MV-4-11 (cell line): ENCODE measurements at regions not wholly inside any gene's neighbourhood (a gene's known extent, or its start where the extent isn't known, plus 50 kb on each side); places are given as distances from the start of the nearest gene placed in this dataset.
"Not testable (repeated sequence)": the region's sequence is repeated elsewhere in the genome, so short reads cannot be mapped to it uniquely, and the experiment has no call there.

Experiments used
- DNase-seq: peaks from one replicate; lab custom pipeline; 2025; lab: John Stamatoyannopoulos, UW

- DNase-seq, result not testable (repeated sequence)
These were observed 590.0 kb upstream of the ID4 start for GRCh38 chr6:19247181-19247580.

DNA sequence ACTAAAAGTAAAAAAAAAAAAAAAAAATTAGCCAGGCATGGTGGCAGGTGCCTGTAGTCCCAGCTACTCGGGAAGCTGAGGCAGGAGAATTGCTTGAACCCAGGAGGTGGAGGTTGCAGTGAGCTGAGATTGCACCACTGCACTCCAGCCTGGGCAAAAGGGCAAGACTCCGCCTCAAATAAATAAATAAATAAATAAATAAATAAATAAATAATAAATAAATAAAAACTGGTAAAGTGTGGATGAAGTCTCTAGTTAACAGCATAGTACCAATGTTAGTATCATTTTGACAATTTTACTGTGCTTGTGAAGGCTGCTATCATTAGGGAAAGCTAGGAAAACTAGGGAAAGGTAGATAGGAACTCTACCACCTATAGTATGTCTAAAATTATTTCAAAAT, 581.0 kb upstream of the ID4 start:
- not testable (repeated sequence) for DNase-seq

DNA sequence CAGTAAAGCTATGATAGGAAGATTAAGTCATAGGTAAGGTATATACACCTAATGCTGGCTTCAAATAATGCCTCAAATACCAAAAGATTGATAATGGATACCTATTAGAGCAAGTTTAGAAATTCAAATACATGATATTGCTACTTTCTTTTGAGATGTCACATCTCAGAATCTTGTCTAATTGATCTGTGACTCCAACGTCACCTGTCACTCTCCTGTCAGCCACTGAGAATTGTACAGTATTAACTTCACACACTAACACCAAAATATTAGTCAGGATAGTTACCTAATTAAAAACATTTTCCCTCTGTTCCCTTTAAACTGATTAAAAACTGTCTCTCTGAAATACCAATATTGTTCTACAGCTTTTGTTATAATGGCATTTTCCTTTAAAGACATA, 575.5 kb upstream of the ID4 start:
- no peak for DNase-seq

- no peak for DNase-seq
These were observed 569.1 kb upstream of the ID4 start for GRCh38 chr6:19268117-19268516.

- no peak for DNase-seq
These were observed 568.5 kb upstream of the ID4 start for GRCh38 chr6:19268718-19269117.

- no peak for DNase-seq
These were observed 567.8 kb upstream of the ID4 start for GRCh38 chr6:19269341-19269898.

DNA sequence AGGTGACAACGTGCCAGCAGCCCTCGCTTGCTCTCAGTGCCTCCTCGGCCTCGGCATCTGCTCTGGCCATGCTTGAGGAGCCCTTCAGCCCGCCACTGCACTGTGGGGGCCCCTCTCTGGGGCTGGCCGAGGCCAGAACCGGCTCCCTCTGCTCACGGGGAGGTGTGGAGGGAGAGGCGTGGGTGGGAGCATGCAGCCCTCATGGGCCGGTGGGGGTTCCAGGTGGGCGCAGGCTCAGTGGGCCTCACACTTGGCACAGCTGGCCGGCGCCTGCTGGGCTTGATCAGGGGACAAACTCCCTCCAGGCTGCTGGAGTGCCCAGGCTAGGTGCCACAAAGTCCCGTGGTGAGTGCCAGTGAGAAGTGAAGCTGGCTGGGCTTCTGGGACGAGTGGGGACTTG, 566.6 kb upstream of the ID4 start:
- no peak for DNase-seq

DNA sequence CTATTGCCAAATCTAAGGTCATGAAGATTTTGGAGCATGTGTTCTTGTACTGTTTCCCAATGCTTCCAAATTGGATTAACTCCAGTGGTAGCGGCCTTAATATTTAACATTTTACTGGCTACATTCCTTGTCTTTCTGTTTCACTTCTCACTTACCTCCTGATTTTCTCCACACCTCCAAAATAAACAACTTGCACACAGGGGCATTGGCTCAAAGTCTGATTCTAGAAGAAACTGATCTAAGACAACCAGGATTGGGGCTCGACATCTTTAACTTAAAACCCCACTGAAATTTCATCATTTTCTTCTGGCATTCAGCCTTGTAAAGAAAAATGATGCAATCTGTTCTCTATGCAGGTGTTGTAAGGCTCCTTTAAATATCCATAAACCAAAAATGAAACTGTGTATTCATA, 557.9 kb upstream of the ID4 start:
- no peak for DNase-seq

- DNase-seq, result no peak
These were observed 549.2 kb upstream of the ID4 start for GRCh38 chr6:19287928-19288327.

DNA sequence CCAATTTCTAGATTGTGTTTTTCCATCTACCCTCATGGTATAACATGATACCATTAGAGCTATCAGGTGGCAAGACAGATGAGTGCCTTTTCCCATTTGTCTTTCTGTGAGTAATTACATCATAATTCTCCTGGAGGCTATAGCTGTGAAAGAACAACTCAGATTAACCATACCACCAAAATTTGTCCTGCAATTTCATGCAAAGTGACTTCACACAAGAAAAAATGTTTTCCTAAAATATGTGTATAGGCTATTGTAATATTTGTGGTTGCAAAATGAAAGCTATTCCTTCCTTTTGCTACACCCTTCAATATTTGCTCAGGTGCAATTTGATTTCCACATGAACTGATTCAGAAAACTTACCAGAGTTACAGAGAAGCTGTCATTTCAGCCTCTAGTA, 547.7 kb upstream of the ID4 start:
- no peak for DNase-seq

DNA sequence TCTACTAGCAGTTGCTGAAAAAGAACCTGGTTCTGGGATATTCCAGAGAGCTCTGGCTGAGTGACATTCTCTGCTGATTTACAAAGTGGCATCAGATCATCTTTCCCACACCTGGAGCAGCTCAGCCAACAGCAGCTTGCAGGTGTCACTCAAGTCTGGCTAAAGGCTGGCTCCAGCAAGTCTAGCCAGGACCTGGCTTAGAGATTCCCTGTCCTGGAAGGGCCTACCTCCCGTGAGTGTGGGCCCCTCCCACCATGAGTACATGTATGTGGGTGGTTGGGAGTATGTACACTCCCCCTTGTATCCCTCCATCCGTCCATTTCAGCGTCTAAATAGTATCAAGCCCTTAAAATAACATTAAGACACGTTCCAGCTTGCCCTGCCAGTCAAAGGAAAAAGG, 539.3 kb upstream of the ID4 start:
- DNase-seq, result no peak

DNA sequence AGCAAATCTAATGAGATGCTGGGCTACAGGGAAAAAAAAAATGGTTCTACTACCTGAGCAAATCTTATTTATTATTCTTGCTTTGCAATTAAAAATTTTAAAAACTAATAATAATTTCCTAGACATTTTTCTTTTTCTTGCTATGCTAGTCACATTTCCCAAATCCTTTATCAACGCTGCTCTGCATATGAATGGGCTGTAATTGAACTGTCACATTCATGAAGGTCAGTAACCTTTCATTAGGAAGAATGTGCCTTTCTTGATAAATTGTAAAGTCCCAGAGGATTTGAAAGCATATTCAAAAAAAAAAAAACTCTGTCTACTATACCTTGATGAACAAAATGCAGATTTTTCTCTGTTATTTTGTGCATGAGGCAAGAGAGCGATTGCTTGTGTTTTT, 538.7 kb upstream of the ID4 start:
- no peak for DNase-seq

DNA sequence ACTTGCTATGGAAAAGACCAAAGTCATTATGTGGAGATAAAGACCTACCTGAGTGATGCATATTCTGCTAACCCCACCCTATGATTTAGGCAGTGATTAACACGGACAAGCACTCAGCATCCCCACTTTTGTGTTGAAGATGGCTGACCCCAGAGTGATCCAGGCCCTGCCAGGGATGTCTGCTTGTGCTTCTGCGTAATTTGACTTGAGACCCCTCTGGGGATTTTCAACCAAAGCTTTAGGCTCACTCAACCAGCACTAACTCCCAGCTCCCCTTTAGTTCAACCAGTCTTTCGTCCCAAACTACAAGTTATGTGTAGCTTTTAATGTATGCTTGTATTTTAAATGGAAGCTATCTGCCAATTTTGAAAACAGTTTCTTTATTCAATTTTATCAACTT, 538.0 kb upstream of the ID4 start:
- DNase-seq, result no peak

GRCh38 chr6:19301980-19302379, 535.2 kb upstream of the ID4 start:
- no peak for DNase-seq

DNA sequence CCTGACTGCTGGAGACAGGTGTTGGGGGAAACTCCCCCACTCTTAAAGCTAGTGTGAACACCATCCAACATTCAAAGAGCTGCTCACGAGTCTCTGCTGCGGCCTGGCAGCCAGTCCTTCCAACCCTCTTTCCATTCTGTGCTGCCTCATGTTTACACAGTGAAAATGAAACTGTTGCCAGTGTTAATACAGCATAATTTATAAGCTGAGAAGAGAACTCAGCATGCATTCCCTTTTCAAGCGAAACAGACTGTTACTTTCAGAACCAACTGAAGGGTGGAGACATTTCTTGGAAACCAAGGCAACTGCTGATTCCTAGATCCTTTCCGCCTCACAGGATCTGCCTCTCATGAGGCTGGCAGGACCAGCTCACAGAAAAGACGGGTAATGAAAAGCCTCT, 533.8 kb upstream of the ID4 start:
- no peak for DNase-seq

DNA sequence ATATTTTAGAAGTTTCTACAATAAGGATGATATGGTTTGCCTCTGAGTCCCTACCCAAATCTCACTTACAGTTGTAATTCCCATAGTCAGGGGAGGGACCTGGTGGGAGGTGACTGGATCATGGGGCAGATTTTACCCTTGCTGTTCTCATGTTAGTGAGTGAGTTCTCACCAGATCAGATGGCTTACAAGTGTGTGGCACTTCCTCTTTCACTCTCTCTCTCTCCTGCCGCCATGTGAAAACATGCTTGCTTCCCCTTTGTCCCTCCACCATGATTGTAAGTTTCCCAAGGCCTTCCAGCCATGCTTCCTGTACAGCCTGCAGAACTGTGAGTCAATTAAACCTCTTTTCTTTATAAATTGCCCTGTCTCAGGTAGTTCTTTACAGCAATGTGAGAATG, 527.5 kb upstream of the ID4 start:
- peak; percentile 80 for DNase-seq

DNA sequence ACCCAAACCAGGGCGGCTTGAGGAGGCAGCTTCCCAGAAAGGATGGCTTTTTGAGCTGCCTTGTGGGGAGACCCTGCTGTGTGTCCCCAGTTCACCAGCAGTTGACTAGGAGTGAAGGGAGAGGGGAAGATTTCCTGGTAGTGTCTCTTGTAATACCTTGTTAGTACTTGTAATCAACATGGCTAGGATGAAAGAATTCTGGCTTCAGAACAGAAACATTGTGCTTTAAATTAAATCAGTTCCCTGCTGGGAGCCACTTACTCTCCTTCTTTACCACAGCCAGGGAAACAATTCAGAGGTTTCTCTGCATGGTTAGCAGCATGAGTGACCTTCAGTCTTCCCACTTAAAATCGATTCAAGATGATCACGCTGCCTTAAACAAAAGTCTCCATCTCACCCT, 525.4 kb upstream of the ID4 start:
- DNase-seq, result no peak

GRCh38 chr6:19312241-19312978, 524.8 kb upstream of the ID4 start:
- no peak for DNase-seq

DNA sequence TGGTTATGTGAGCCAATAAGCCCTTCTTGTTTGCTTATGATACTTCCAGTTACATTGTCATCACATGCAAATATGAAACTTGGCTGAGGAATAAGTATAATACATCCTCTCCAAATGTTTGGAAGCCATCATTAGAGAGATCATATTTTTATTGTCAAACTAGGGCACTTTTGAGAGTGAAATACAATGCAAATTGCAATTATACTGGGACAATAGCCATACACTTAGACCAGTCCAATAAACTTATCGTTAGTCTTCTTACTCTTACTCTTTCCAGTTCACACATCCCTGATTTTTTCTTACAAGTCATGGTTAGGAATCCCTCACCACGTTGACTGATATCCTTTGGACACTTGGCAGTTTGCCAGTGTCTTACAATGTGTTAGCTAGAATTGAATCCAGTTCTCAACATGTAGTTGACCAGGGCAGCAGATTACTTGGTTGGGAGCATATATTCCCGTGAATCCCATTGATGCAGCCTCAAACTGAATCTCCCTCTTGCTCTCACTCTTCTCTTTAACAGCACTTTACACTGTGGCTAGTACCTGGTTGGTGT, 519.7 kb upstream of the ID4 start:
- no peak for DNase-seq

DNA sequence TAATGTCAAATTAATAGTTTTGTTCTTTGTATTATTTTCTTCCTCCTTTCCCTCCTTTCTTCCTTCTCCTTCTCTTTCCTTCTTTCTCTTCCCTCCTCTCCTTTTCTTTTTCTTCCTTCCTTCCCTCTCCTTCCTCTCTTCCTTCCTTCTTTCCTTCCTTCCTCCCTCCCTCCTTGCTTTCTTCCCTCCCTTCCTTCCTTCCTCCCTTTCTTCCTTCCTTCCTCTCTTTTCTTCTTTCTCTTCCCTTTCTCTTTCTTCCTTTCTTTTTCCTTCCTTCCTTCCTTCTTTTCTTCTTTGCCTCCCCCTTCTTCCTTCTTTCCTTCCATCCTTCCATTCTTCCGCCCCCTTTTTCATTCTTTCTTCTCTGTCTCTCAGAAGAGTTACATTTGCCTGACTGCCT, 518.2 kb upstream of the ID4 start:
- DNase-seq, result no peak

DNA sequence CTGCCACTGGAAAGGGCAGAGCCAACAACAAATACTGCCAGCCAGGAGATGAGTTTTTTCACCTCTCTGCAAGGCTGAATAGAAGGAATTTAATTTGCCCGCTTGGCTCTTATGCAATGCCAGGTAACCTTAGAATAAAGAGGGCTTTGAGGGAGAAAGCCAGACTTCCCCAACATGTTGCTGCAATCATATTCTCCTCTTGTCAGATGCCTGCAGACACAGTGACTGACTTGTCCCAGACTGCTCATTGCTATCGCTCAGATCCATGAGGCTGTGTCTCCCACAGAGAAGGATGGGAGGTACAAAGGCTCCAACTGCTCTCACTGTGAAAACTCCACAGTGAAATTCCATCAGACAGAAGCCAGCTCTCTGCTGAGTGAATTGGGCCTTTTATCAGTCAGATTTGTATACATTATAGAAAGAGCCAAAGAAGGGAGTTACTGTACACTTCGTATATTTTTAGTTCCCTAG, 517.0 kb upstream of the ID4 start:
- no peak for DNase-seq

DNA sequence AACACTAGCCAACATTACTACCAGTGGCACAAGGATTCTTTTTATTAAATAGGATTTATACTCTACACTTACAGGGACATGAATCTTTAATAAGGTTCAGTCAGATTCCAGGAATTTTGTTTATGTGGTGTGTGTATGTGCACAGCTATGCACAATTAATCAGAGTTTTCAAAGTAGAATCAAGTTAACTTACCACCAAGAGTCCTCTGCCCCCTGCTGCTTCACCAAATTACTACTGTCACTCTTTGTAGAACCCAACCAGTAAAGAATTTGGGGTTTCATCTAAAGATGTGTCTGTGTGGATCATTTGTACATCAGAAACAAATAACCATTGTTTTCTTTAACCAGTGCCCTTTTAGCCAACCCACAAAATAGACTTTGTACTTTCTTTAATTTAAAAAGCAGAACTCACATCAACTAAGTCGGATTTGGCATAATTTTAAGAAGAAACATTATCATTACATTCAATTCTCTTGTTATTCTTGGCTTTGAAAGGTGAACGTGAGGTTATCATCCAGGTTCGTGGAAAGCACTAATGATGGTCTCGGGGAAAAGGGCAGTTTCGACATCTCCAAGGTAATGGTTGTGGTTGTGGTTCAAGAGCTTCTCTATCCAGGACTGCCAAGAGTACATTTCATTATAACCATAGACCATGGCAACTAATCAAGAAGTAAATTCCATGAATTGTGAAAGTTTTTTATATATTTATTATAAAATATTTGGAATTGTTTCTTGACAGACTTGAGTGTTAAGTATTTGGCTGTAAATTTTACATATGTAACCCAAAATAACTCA, 514.3 kb upstream of the ID4 start:
- no peak for DNase-seq

DNA sequence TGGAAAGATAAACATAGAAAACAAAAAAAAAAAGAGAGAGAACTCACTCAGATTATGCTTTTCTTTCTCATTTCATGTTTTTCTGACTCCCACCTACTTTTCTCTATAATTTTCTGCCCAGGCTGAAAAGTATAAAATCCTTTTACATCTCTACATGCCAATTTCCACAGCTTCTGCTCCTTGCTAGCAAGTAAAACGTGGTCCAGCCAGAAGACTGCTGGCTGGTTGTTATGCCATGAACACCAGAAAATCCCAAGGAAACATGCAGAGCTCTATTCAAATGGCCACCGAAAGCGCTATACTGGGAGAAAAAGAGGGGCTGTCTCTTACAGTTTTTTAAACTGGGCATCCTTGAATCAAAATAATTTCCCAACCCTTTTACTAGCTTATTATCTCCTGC, 512.8 kb upstream of the ID4 start:
- no peak for DNase-seq
